Chondrocyte (in vitro differentiated cells): ENCODE measurements at regions not wholly inside any gene's neighbourhood (a gene's known extent, or its start where the extent isn't known, plus 50 kb on each side); places are given as distances from the start of the nearest gene placed in this dataset.

Experiments
- DNase-seq: peaks from one replicate; pipeline ENCODE4 v3.0.0; 2021; ENCODE audit warnings: mixed read lengths, low spot score
- H3K27ac Mint-ChIP-seq: one replicate; pipeline ENCODE4 v1.8.0; 2021; ENCODE audit warnings: mild to moderate bottlenecking, moderate library complexity, mixed read lengths; ENCODE audit not compliant: unreplicated experiment
- H3K27me3 Mint-ChIP-seq: 2 replicates; pipeline ENCODE4 v1.8.0; 2021; ENCODE audit warnings: low read depth, mixed read lengths
- H3K36me3 Mint-ChIP-seq: 2 replicates; pipeline ENCODE4 v1.8.0; 2021; ENCODE audit warnings: low read depth, mixed read lengths
- H3K4me1 Mint-ChIP-seq: 2 replicates; pipeline ENCODE4 v1.8.0; 2021; ENCODE audit warnings: low read depth, mild to moderate bottlenecking, mixed read lengths
- H3K4me3 Mint-ChIP-seq: one replicate; pipeline ENCODE4 v1.8.0; 2021; ENCODE audit warnings: mild to moderate bottlenecking, moderate library complexity, mixed read lengths; ENCODE audit not compliant: unreplicated experiment
- H3K9me3 Mint-ChIP-seq: 2 replicates; pipeline ENCODE4 v1.8.0; 2021; ENCODE audit warnings: low read depth, mixed read lengths
- CTCF ChIP-seq: fragments of 200-600 bp; sonication (generic); IDR thresholded peaks from 2 replicates; pipeline ENCODE4 v1.5.0; 2021; ENCODE audit warnings: antibody characterized with exemption, mild to moderate bottlenecking, moderate library complexity

GRCh38 chr13:76796851-76797250 is 89.4 kb downstream of the KCTD12 start:
- Mint-ChIP-seq H3K27me3 (no peaks in the 10 kb centered on the region), H3K4me1 (peaks cover 4% of the 10 kb centered on the region), H3K27ac (no peak overlapping the region), H3K9me3 (no peaks in the 10 kb centered on the region), H3K36me3 (no peaks in the 10 kb centered on the region), H3K4me3 (no peak overlapping the region)
- no peak for DNase-seq
- TF ChIP-seq CTCF = no peak

- H3K4me1 Mint-ChIP-seq = peaks cover 9% of the 10 kb centered on the region
Observed at GRCh38 chr13:76795701-76796695, 90.2 kb downstream of the KCTD12 start.

GRCh38 chr13:76792731-76793347 is 93.4 kb downstream of the KCTD12 start:
- Mint-ChIP-seq H3K4me1 (peaks cover 19% of the 10 kb centered on the region), H3K36me3 (no peaks in the 10 kb centered on the region)
- no peak for DNase-seq

More at GRCh38 chr13:76795701-76796695, 90.2 kb downstream of the KCTD12 start:
- no peak for TF ChIP-seq CTCF
- H3K27me3 Mint-ChIP-seq = no peaks in the 10 kb centered on the region
- H3K36me3 Mint-ChIP-seq = no peaks in the 10 kb centered on the region
- DNase-seq = no peak
- no peak overlapping the region for H3K4me3 Mint-ChIP-seq
- H3K27ac Mint-ChIP-seq = no peak overlapping the region
- no peaks in the 10 kb centered on the region for H3K9me3 Mint-ChIP-seq

GRCh38 chr13:76790980-76791819 is 95.0 kb downstream of the KCTD12 start:
- H3K4me3 Mint-ChIP-seq = no peak overlapping the region
- H3K27me3 Mint-ChIP-seq = no peaks in the 10 kb centered on the region
- no peaks in the 10 kb centered on the region for H3K36me3 Mint-ChIP-seq
- DNase-seq = no peak
- TF ChIP-seq CTCF = no peak
- peaks cover 3% of the 10 kb centered on the region for H3K9me3 Mint-ChIP-seq
- H3K4me1 Mint-ChIP-seq = peaks cover 19% of the 10 kb centered on the region
- no peak overlapping the region for H3K27ac Mint-ChIP-seq

More at GRCh38 chr13:76792731-76793347, 93.4 kb downstream of the KCTD12 start:
- Mint-ChIP-seq H3K4me3 (no peak overlapping the region), H3K27me3 (no peaks in the 10 kb centered on the region), H3K9me3 (no peaks in the 10 kb centered on the region), H3K27ac (peak overlapping the region; percentile 4)
- TF ChIP-seq CTCF = no peak

GRCh38 chr13:76790526-76790925 is 95.7 kb downstream of the KCTD12 start:
- no peak for TF ChIP-seq CTCF
- Mint-ChIP-seq H3K4me1 (peaks cover 19% of the 10 kb centered on the region), H3K27me3 (no peaks in the 10 kb centered on the region), H3K36me3 (no peaks in the 10 kb centered on the region), H3K4me3 (no peak overlapping the region), H3K9me3 (peaks cover 8% of the 10 kb centered on the region), H3K27ac (no peak overlapping the region)
- DNase-seq = no peak
